ENCODE measurements at regions not wholly inside any gene's neighbourhood (a gene's known extent, or its start where the extent isn't known, plus 50 kb on each side); places are given as distances from the start of the nearest gene placed in this dataset.

GRCh38 chr12:118840878-118841277 lies 140.5 kb upstream of the SRRM4 start:
- H3K27me3 ChIP-seq (ENCODE audit: insufficient read depth, low read length): no peaks in the 10 kb centered on the region
- no peak overlapping the region for H3K9ac ChIP-seq (ENCODE audit: low read length)
- no peak overlapping the region for H2BK12ac ChIP-seq (ENCODE audit: low read length)

GRCh38 chr12:118841588-118841987 lies 139.8 kb upstream of the SRRM4 start:
- DNase-seq: no peak
- no peak overlapping the region for H3K4me2 ChIP-seq (ENCODE audit: low read length)
- no peak overlapping the region for H3K4ac ChIP-seq (ENCODE audit: low read depth, low read length)
- no peaks in the 10 kb centered on the region for H3K79me2 ChIP-seq (ENCODE audit: control insufficient read depth, insufficient read depth, low read length, poor library complexity)
- H3K23ac ChIP-seq (ENCODE audit: low read length): no peak overlapping the region
- no peaks in the 10 kb centered on the region for H3K4me1 ChIP-seq (ENCODE audit: control insufficient read depth in 1 of 2, insufficient read depth in 2 of 2, low read length in 2 of 2)
- no peak overlapping the region for H2BK120ac ChIP-seq (ENCODE audit: insufficient read depth, low read length, poor library complexity)
- no peak overlapping the region for H3K14ac ChIP-seq (ENCODE audit: low read length)
- H2BK12ac ChIP-seq (ENCODE audit: low read length): no peak overlapping the region
- no peak overlapping the region for H4K91ac ChIP-seq (ENCODE audit: low read depth, low read length)
- no peak overlapping the region for H2AK5ac ChIP-seq (ENCODE audit: low read length)
- H3K36me3 ChIP-seq (ENCODE audit: control insufficient read depth in 1 of 2, insufficient read depth in 2 of 2, low read length in 2 of 2): no peaks in the 10 kb centered on the region
- WGBS (ENCODE audit: extremely low coverage, insufficient coverage, insufficient read length): no CpG with 5 or more reads among the region's 6 CpGs
- H3K18ac ChIP-seq (ENCODE audit: low read length): no peak overlapping the region
- H3K27ac ChIP-seq (ENCODE audit: low read depth, low read length): no peak overlapping the region
- no peak overlapping the region for H3K9ac ChIP-seq (ENCODE audit: low read length)
- H4K8ac ChIP-seq (ENCODE audit: low read depth, low read length): no peak overlapping the region
- H2AFZ ChIP-seq (ENCODE audit: insufficient read depth, low read length, poor library complexity): no peak overlapping the region
- H3K9me3 ChIP-seq (ENCODE audit: insufficient read depth, low read depth, low read length): no peaks in the 10 kb centered on the region
- no peak overlapping the region for H4K12ac ChIP-seq (ENCODE audit: low read depth, low read length)
- H3K79me1 ChIP-seq (ENCODE audit: low read length): no peaks in the 10 kb centered on the region
- H3K4me3 ChIP-seq (ENCODE audit: low read depth, low read length): no peak overlapping the region
- no peaks in the 10 kb centered on the region for H3K27me3 ChIP-seq (ENCODE audit: insufficient read depth, low read length)
- no peak overlapping the region for H2BK5ac ChIP-seq (ENCODE audit: low read depth, low read length, poor library complexity)

More at GRCh38 chr12:118840878-118841277, 140.5 kb upstream of the SRRM4 start:
- H3K4me1 ChIP-seq (ENCODE audit: control insufficient read depth in 1 of 2, insufficient read depth in 2 of 2, low read length in 2 of 2): no peaks in the 10 kb centered on the region
- H3K79me1 ChIP-seq (ENCODE audit: low read length): no peaks in the 10 kb centered on the region
- no peak overlapping the region for H2AK5ac ChIP-seq (ENCODE audit: low read length)
- H2BK5ac ChIP-seq (ENCODE audit: low read depth, low read length, poor library complexity): no peak overlapping the region
- H3K14ac ChIP-seq (ENCODE audit: low read length): no peak overlapping the region
- no peak overlapping the region for H3K4me2 ChIP-seq (ENCODE audit: low read length)
- no peaks in the 10 kb centered on the region for H3K36me3 ChIP-seq (ENCODE audit: control insufficient read depth in 1 of 2, insufficient read depth in 2 of 2, low read length in 2 of 2)
- no peaks in the 10 kb centered on the region for H3K9me3 ChIP-seq (ENCODE audit: insufficient read depth, low read depth, low read length)
- no peak overlapping the region for H2BK120ac ChIP-seq (ENCODE audit: insufficient read depth, low read length, poor library complexity)
- no peak for DNase-seq
- H3K27ac ChIP-seq (ENCODE audit: low read depth, low read length): no peak overlapping the region
- H4K12ac ChIP-seq (ENCODE audit: low read depth, low read length): no peak overlapping the region
- no peak overlapping the region for H3K4ac ChIP-seq (ENCODE audit: low read depth, low read length)
- H3K4me3 ChIP-seq (ENCODE audit: low read depth, low read length): no peak overlapping the region
- H4K8ac ChIP-seq (ENCODE audit: low read depth, low read length): no peak overlapping the region
- H3K18ac ChIP-seq (ENCODE audit: low read length): no peak overlapping the region
- no peak overlapping the region for H2AFZ ChIP-seq (ENCODE audit: insufficient read depth, low read length, poor library complexity)
- no peak overlapping the region for H3K23ac ChIP-seq (ENCODE audit: low read length)
- no peaks in the 10 kb centered on the region for H3K79me2 ChIP-seq (ENCODE audit: control insufficient read depth, insufficient read depth, low read length, poor library complexity)
- no peak overlapping the region for H4K91ac ChIP-seq (ENCODE audit: low read depth, low read length)

GRCh38 chr12:118842866-118843265 lies 138.5 kb upstream of the SRRM4 start:
- Histone ChIP-seq H3K4me3 (ENCODE audit: low read depth, low read length) (no peak overlapping the region), H4K12ac (ENCODE audit: low read depth, low read length) (no peak overlapping the region), H3K14ac (ENCODE audit: low read length) (no peak overlapping the region), H2BK120ac (ENCODE audit: insufficient read depth, low read length, poor library complexity) (no peak overlapping the region), H2BK5ac (ENCODE audit: low read depth, low read length, poor library complexity) (no peak overlapping the region), H4K8ac (ENCODE audit: low read depth, low read length) (no peak overlapping the region), H3K9ac (ENCODE audit: low read length) (no peak overlapping the region), H3K4ac (ENCODE audit: low read depth, low read length) (no peak overlapping the region), H3K79me1 (ENCODE audit: low read length) (no peaks in the 10 kb centered on the region), H3K27ac (ENCODE audit: low read depth, low read length) (no peak overlapping the region), H2AK5ac (ENCODE audit: low read length) (no peak overlapping the region), H3K9me3 (ENCODE audit: insufficient read depth, low read depth, low read length) (no peaks in the 10 kb centered on the region), H3K79me2 (ENCODE audit: control insufficient read depth, insufficient read depth, low read length, poor library complexity) (no peaks in the 10 kb centered on the region), H4K91ac (ENCODE audit: low read depth, low read length) (no peak overlapping the region), H3K36me3 (ENCODE audit: control insufficient read depth in 1 of 2, insufficient read depth in 2 of 2, low read length in 2 of 2) (no peaks in the 10 kb centered on the region), H3K23ac (ENCODE audit: low read length) (no peak overlapping the region), H2AFZ (ENCODE audit: insufficient read depth, low read length, poor library complexity) (no peak overlapping the region), H3K18ac (ENCODE audit: low read length) (no peak overlapping the region), H3K27me3 (ENCODE audit: insufficient read depth, low read length) (no peaks in the 10 kb centered on the region), H3K4me1 (ENCODE audit: control insufficient read depth in 1 of 2, insufficient read depth in 2 of 2, low read length in 2 of 2) (no peaks in the 10 kb centered on the region), H2BK12ac (ENCODE audit: low read length) (no peak overlapping the region), H3K4me2 (ENCODE audit: low read length) (no peak overlapping the region)
- no CpG with 5 or more reads among the region's 2 CpGs for WGBS (ENCODE audit: extremely low coverage, insufficient coverage, insufficient read length)
- no peak for DNase-seq

GRCh38 chr12:118846416-118846815 lies 134.9 kb upstream of the SRRM4 start:
- no peak overlapping the region for H3K9ac ChIP-seq (ENCODE audit: low read length)
- no peak overlapping the region for H3K27ac ChIP-seq (ENCODE audit: low read depth, low read length)
- no peaks in the 10 kb centered on the region for H3K79me1 ChIP-seq (ENCODE audit: low read length)
- H3K36me3 ChIP-seq (ENCODE audit: control insufficient read depth in 1 of 2, insufficient read depth in 2 of 2, low read length in 2 of 2): no peaks in the 10 kb centered on the region
- no peak overlapping the region for H2AFZ ChIP-seq (ENCODE audit: insufficient read depth, low read length, poor library complexity)
- H3K9me3 ChIP-seq (ENCODE audit: insufficient read depth, low read depth, low read length): no peaks in the 10 kb centered on the region
- H3K18ac ChIP-seq (ENCODE audit: low read length): no peak overlapping the region
- no peak overlapping the region for H4K8ac ChIP-seq (ENCODE audit: low read depth, low read length)
- H2BK12ac ChIP-seq (ENCODE audit: low read length): no peak overlapping the region
- no peak overlapping the region for H4K12ac ChIP-seq (ENCODE audit: low read depth, low read length)
- DNase-seq: no peak
- H3K23ac ChIP-seq (ENCODE audit: low read length): no peak overlapping the region
- H4K91ac ChIP-seq (ENCODE audit: low read depth, low read length): no peak overlapping the region
- H2AK5ac ChIP-seq (ENCODE audit: low read length): no peak overlapping the region
- H2BK5ac ChIP-seq (ENCODE audit: low read depth, low read length, poor library complexity): no peak overlapping the region
- no peaks in the 10 kb centered on the region for H3K79me2 ChIP-seq (ENCODE audit: control insufficient read depth, insufficient read depth, low read length, poor library complexity)
- no peak overlapping the region for H3K14ac ChIP-seq (ENCODE audit: low read length)
- no peak overlapping the region for H3K4me3 ChIP-seq (ENCODE audit: low read depth, low read length)
- no peak overlapping the region for H3K4me2 ChIP-seq (ENCODE audit: low read length)
- no peaks in the 10 kb centered on the region for H3K4me1 ChIP-seq (ENCODE audit: control insufficient read depth in 1 of 2, insufficient read depth in 2 of 2, low read length in 2 of 2)
- no peak overlapping the region for H3K4ac ChIP-seq (ENCODE audit: low read depth, low read length)
- no peak overlapping the region for H2BK120ac ChIP-seq (ENCODE audit: insufficient read depth, low read length, poor library complexity)
- no CpG with 5 or more reads among the region's 2 CpGs for WGBS (ENCODE audit: extremely low coverage, insufficient coverage, insufficient read length)
- H3K27me3 ChIP-seq (ENCODE audit: insufficient read depth, low read length): no peaks in the 10 kb centered on the region

Data from trophoblast cell (in vitro differentiated cells and primary cell).